SK-N-SH (cell line): ENCODE measurements at regions not wholly inside any gene's neighbourhood (a gene's known extent, or its start where the extent isn't known, plus 50 kb on each side); places are given as distances from the start of the nearest gene placed in this dataset.

Experiments used
- CTCF ChIA-PET: fragments of 300-600, 350-600 bp; formaldehyde crosslinking; extraction: SDS; loops from one replicate; lab custom pipeline; 2021; lab: Yijun Ruan, JAX
- POLR2A ChIA-PET: fragments of 350-600 bp; sonication (Branson Sonifier 250); formaldehyde crosslinking; extraction: SDS; loops from one replicate; lab custom pipeline; 2020; ENCODE audit warnings: antibody characterized with exemption, inconsistent platforms; lab: Yijun Ruan, JAX
- DNase-seq: peaks from one replicate; pipeline ENCODE4 v3.0.0; 2012
- H2AFZ ChIP-seq: fragments of 200-600 bp; sonication (generic); 2 replicates; pipeline ENCODE4 v1.8.1; 2016; ENCODE audit warnings: antibody characterized with exemption, mild to moderate bottlenecking, low read depth
- H3F3A ChIP-seq: fragments of 200-600 bp; sonication (generic); replicated peaks from 2 replicates; pipeline ENCODE3; 2016; ENCODE audit warnings: antibody characterized with exemption, mild to moderate bottlenecking; ENCODE audit not compliant: insufficient read depth
- H3K27ac ChIP-seq, 2 experiments: fragments of 200-500 bp in 1 of 2; fragments of 200-600 bp in 1 of 2; sonication (Bioruptor generic) in 1 of 2; sonication (generic), shearing (Covaris generic) in 1 of 2; 2 replicates each; pipeline versions ENCODE4 v1.5.1 to v1.6.1; 2014 to 2016; ENCODE audit warnings: low read depth in 2 of 2, inconsistent platforms in 1 of 2, low read length in 1 of 2, mild to moderate bottlenecking in 1 of 2, mixed read lengths in 1 of 2
- H3K27me3 ChIP-seq: fragments of 200-600 bp; sonication (generic), shearing (Covaris generic); 2 replicates; pipeline ENCODE4 v1.6.1; 2016; ENCODE audit warnings: mixed run types; ENCODE audit not compliant: insufficient read depth
- H3K36me3 ChIP-seq, 2 experiments: fragments of 200-500 bp in 1 of 2; fragments of 200-600 bp in 1 of 2; sonication (Bioruptor generic) in 1 of 2; sonication (generic) in 1 of 2; replicated peaks in 1 of 2; 2 replicates each; pipeline versions ENCODE3 to v1.5.1; 2014 to 2016; ENCODE audit warnings: low read length in 1 of 2, mild to moderate bottlenecking in 1 of 2; ENCODE audit not compliant: insufficient read depth in 2 of 2, control insufficient read depth in 1 of 2
- H3K4me1 ChIP-seq, 2 experiments: fragments of 200-500 bp in 1 of 2; fragments of 200-600 bp in 1 of 2; sonication (Bioruptor generic) in 1 of 2; sonication (generic), shearing (Covaris generic) in 1 of 2; 2 replicates each; pipeline versions ENCODE4 v1.5.1 to v1.6.1; 2014 to 2016; ENCODE audit warnings: low read depth in 1 of 2, low read length in 1 of 2, mixed run types in 1 of 2; ENCODE audit not compliant: insufficient read depth in 2 of 2, control insufficient read depth in 1 of 2
- H3K4me2 ChIP-seq: fragments of 200-600 bp; sonication (generic), shearing (Covaris generic); 2 replicates; pipeline ENCODE4 v1.6.1; 2017; ENCODE audit warnings: mixed run types
- H3K4me3 ChIP-seq, 2 experiments: fragments of 200-500 bp in 1 of 2; fragments of 200-600 bp in 1 of 2; sonication (Bioruptor generic) in 1 of 2; sonication (generic), shearing (Covaris generic) in 1 of 2; 2 replicates each; pipeline versions ENCODE4 v1.5.1 to v1.8.1; 2014 to 2016; ENCODE audit warnings: low read depth in 2 of 2, inconsistent platforms in 1 of 2, low read length in 1 of 2, mild to moderate bottlenecking in 1 of 2, mixed read lengths in 1 of 2, moderate library complexity in 1 of 2
- H3K79me2 ChIP-seq: fragments of 200-600 bp; sonication (generic); 2 replicates; pipeline ENCODE4 v1.8.1; 2017; ENCODE audit warnings: mild to moderate bottlenecking; ENCODE audit not compliant: insufficient read depth
- H3K9ac ChIP-seq: fragments of 200-600 bp; sonication (generic); 2 replicates; pipeline ENCODE4 v1.6.1; 2017; ENCODE audit warnings: mixed run types
- H3K9me2 ChIP-seq: fragments of 200-600 bp; sonication (generic); 2 replicates; pipeline ENCODE4 v1.6.1; 2017; ENCODE audit warnings: mixed run types
- H3K9me3 ChIP-seq: fragments of 200-600 bp; sonication (generic); 2 replicates; pipeline ENCODE4 v1.6.1; 2017; ENCODE audit warnings: mixed run types, mild to moderate bottlenecking, moderate library complexity
- H4K20me1 ChIP-seq: fragments of 200-600 bp; sonication (generic); 2 replicates; pipeline ENCODE4 v1.6.1; 2017; ENCODE audit warnings: mild to moderate bottlenecking, mixed run types; ENCODE audit not compliant: insufficient read depth
- CTCF ChIP-seq: fragments of 200-600 bp; sonication (generic); IDR thresholded peaks from 2 replicates; pipeline ENCODE4 v1.6.1; 2017; ENCODE audit warnings: antibody characterized with exemption, mild to moderate bottlenecking, moderate library complexity
- FOXM1 ChIP-seq: IDR thresholded peaks from 2 replicates; pipeline ENCODE4 v1.4.0; 2012; ENCODE audit warnings: low read depth, mild to moderate bottlenecking
- GABPA ChIP-seq: IDR thresholded peaks from 2 replicates; pipeline ENCODE4 v1.4.0; 2012; ENCODE audit warnings: low read depth, mild to moderate bottlenecking
- IRF3 ChIP-seq: fragments of 150-350 bp; IDR thresholded peaks from 2 replicates; pipeline ENCODE4 v1.6.1; 2016; ENCODE audit warnings: mild to moderate bottlenecking, low read depth, low read length
- JUND ChIP-seq: IDR thresholded peaks from 2 replicates; pipeline ENCODE4 v1.4.0; 2012
- MAX ChIP-seq: IDR thresholded peaks from 2 replicates; pipeline ENCODE4 v1.4.0; 2012; ENCODE audit warnings: low read depth
- MEF2A ChIP-seq: IDR thresholded peaks from 2 replicates; pipeline ENCODE4 v1.4.0; 2012; ENCODE audit warnings: low read depth, borderline replicate concordance
- PBX3 ChIP-seq: IDR thresholded peaks from 2 replicates; pipeline ENCODE4; 2012
- POLR2AphosphoS5 ChIP-seq: IDR thresholded peaks from 2 replicates; pipeline ENCODE4 v1.6.1; 2012; ENCODE audit warnings: low read depth, low read length
- RAD21 ChIP-seq: IDR thresholded peaks from 2 replicates; pipeline ENCODE4 v1.6.1; 2012; ENCODE audit warnings: mild to moderate bottlenecking, low read length
- REST ChIP-seq: IDR thresholded peaks from 2 replicates; pipeline ENCODE4 v1.6.1; 2012; ENCODE audit warnings: mild to moderate bottlenecking, low read depth, low read length, moderate library complexity
- RFX5 ChIP-seq: IDR thresholded peaks from 2 replicates; pipeline ENCODE4 v1.6.1; 2012; ENCODE audit warnings: mild to moderate bottlenecking, improper control_type of control experiment, low read length
- SIN3A ChIP-seq: IDR thresholded peaks from 2 replicates; pipeline ENCODE4 v1.6.1; 2012; ENCODE audit warnings: low read depth, mild to moderate bottlenecking, low read length, moderate library complexity, borderline replicate concordance
- TCF12 ChIP-seq: IDR thresholded peaks from 2 replicates; pipeline ENCODE4 v1.4.0; 2012
- USF1 ChIP-seq: IDR thresholded peaks from 2 replicates; pipeline ENCODE4 v1.4.0; 2012; ENCODE audit warnings: low read depth, borderline replicate concordance
- ZBTB33 ChIP-seq: IDR thresholded peaks from 2 replicates; pipeline ENCODE4 v1.4.0; 2012; ENCODE audit warnings: low read depth, borderline replicate concordance
- WGBS: methylation state at CpG from one replicate; pipeline ENCODE4 v1.1.6; 2017; ENCODE audit warnings: low lambda C conversion rate; 5-methylcytosine and 5-hydroxymethylcytosine counted together

GRCh38 chr11:27858866-27859265 is 158.6 kb upstream of the BDNF start:
- TF ChIP-seq JUND (no peak), RAD21 (no peak), RFX5 (no peak), ZBTB33 (no peak), TCF12 (no peak), MAX (no peak), GABPA (no peak), POLR2AphosphoS5 (no peak), PBX3 (no peak), IRF3 (no peak), MEF2A (no peak), CTCF (no peak), USF1 (no peak), FOXM1 (no peak), REST (no peak), SIN3A (no peak)
- CTCF ChIA-PET = no interaction called here

More at GRCh38 chr11:27858866-27859265, 158.6 kb upstream of the BDNF start:
- Histone ChIP-seq H3K79me2 (no peaks in the 10 kb centered on the region), H3K4me1 (no peaks in the 10 kb centered on the region; a peak in 1 of 4 replicates), H3K36me3 (no peaks in the 10 kb centered on the region), H3K27ac (no peak overlapping the region), H3K9ac (no peak overlapping the region), H4K20me1 (no peaks in the 10 kb centered on the region), H3K9me2 (no peaks in the 10 kb centered on the region), H3K4me3 (no peak overlapping the region), H3K9me3 (no peaks in the 10 kb centered on the region), H3F3A (peaks cover 5% of the 10 kb centered on the region), H3K4me2 (no peak overlapping the region), H2AFZ (no peak overlapping the region; the same call in 1 of the 2 replicates), H3K27me3 (no peaks in the 10 kb centered on the region)
- WGBS = 58% methylated on average over 3 of the region's 3 CpGs
- POLR2A ChIA-PET = no interaction called here
- DNase-seq = no peak
